ENCODE measurements at regions not wholly inside any gene's neighbourhood (a gene's known extent, or its start where the extent isn't known, plus 50 kb on each side); places are given as distances from the start of the nearest gene placed in this dataset.
"Not testable (repeated sequence)": the region's sequence is repeated elsewhere in the genome, so short reads cannot be mapped to it uniquely, and the experiment has no call there.

DNA sequence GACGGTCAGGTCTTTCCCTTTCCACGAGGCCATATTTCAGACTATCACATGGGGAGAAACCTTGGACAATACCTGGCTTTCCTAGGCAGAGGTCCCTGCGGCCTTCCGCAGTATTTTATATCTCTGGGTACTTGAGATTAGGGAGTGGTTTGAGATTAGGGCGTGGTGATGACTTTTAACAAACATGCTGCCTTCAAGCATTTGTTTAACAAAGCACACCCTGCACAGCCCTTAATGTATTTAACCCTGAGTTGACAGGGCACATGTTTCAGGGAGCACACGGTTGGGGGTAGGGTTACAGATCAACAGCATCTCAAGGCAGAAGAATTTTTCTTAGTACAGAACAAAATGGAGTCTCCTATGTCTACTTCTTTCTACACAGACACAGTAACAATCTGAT lies 80.5 kb upstream of the ST8SIA4 start:
- FAIRE-seq = not testable (repeated sequence)

DNA sequence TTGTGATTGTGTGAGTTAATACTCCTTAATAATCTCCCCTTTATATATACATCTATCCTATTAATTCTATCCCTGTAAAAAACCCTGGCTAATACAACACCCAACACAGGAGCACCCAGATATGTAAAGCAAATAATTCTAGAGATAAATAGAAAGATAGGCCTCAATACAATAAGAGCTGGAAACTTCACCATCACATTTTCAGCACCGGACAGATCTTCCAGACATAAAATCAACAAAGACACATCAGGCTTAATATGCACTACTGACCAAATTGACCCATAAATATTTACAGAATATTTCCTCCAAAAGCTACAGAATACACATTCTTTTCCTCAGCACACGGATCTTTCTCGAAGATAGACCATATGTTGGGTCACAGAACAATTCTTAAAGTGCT lies 71.0 kb upstream of the ST8SIA4 start:
- no peak for FAIRE-seq

- FAIRE-seq = no peak
Measured at GRCh38 chr5:100970646-100971255, 67.7 kb upstream of the ST8SIA4 start.

- no peak for FAIRE-seq
Measured at GRCh38 chr5:100965291-100965690, 62.2 kb upstream of the ST8SIA4 start.
